ENCODE measurements at regions not wholly inside any gene's neighbourhood (a gene's known extent, or its start where the extent isn't known, plus 50 kb on each side); places are given as distances from the start of the nearest gene placed in this dataset.

DNA sequence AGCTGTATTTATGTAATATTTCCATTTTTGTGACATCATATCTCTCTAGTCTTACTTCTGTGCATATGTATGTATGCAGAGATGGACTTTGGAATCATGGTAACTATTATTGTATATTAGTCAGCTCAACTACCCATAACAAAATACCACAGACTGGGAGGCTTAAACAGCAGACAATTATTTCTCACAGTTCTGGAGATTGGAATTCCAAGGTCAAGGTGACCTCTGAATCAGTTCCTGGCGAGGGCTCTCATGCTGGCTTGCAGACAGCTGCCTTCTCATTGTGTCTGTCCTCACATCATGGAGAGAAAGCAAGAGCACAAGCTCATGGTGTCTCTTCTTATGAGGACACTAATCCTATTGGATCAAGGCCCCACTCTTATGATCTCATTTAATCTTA lies 79.1 kb downstream of the RAMP3 start:
- TF ChIP-seq, protein P1, sequence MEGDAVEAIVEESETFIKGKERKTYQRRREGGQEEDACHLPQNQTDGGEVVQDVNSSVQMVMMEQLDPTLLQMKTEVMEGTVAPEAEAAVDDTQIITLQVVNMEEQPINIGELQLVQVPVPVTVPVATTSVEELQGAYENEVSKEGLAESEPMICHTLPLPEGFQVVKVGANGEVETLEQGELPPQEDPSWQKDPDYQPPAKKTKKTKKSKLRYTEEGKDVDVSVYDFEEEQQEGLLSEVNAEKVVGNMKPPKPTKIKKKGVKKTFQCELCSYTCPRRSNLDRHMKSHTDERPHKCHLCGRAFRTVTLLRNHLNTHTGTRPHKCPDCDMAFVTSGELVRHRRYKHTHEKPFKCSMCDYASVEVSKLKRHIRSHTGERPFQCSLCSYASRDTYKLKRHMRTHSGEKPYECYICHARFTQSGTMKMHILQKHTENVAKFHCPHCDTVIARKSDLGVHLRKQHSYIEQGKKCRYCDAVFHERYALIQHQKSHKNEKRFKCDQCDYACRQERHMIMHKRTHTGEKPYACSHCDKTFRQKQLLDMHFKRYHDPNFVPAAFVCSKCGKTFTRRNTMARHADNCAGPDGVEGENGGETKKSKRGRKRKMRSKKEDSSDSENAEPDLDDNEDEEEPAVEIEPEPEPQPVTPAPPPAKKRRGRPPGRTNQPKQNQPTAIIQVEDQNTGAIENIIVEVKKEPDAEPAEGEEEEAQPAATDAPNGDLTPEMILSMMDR (IDR thresholded peaks at IDR 0.05; ENCODE audit: poor library complexity) = no peak
- TF ChIP-seq EZH2 (IDR thresholded peaks at IDR 0.05; ENCODE audit: borderline replicate concordance) (no peak), EZH2phosphoT487 (IDR thresholded peaks at IDR 0.05; ENCODE audit: low read depth, severe bottlenecking, unreplicated experiment) (no peak)

Measured in hepatocyte (in vitro differentiated cells).